Bronchial epithelial cell (primary cell): ENCODE measurements at regions not wholly inside any gene's neighbourhood (a gene's known extent, or its start where the extent isn't known, plus 50 kb on each side); places are given as distances from the start of the nearest gene placed in this dataset.

Source experiments
- DNase-seq: peaks from one replicate; pipeline ENCODE4 v3.0.0-alpha.2; 2010; ENCODE audit warnings: low read depth
- FAIRE-seq: peaks from 2 replicates; lab custom pipeline; 2011; peaks lifted over from hg19 to GRCh38; lab: Jason Lieb, UNC
- H3K27me3 ChIP-seq: 2 replicates; pipeline ENCODE4 v1.5.1; 2011; ENCODE audit warnings: low read length; ENCODE audit not compliant: control insufficient read depth, insufficient read depth
- H3K36me3 ChIP-seq: 2 replicates; pipeline ENCODE4 v1.5.1; 2011; ENCODE audit warnings: low read length; ENCODE audit not compliant: control insufficient read depth, insufficient read depth
- H3K4me3 ChIP-seq: 2 replicates; pipeline ENCODE4 v1.5.1; 2011; ENCODE audit warnings: mild to moderate bottlenecking, low read depth, low read length, control low read depth
- TF ChIP-seq, protein P1 (sequence below): IDR thresholded peaks from 2 replicates; pipeline ENCODE4 v1.5.1; 2011; ENCODE audit warnings: mild to moderate bottlenecking, moderate library complexity, low read length, control low read depth, inconsistent platforms; ENCODE audit not compliant: insufficient read depth, severe bottlenecking

DNA sequence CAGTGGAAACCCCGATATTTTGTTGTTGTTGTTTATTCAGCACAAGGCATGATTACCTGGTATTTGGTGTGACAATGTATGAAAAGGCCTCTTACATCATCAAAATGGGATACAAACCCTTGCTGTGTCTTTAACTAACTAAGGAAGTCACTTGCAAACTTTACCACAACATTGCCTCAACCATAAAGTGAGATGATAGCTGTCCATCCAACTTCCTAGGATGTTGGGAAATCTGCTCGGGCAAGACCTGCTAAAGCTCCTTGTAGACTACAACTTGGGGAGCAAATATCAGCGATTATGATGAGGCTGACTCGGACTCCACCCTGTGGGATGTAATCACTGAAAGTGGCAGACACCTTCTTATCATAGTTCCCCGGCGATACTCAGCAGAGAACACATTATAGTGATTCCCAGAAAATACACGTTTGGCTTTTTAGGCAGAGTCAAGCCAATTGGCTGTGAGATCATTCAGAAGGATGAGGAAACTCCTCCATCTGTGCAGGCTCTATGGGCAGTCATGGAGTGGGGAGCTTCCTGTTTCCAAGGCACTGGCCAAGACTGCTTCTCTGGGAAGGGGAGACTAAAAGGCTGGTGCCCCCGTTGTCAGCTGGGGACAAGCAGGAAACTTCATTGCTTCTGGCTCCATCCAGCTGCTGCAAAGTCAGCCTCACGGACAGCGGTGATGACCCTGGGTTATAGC is 289.0 kb downstream of the RNF144A start:
- FAIRE-seq, result no peak
- TF ChIP-seq, protein P1, sequence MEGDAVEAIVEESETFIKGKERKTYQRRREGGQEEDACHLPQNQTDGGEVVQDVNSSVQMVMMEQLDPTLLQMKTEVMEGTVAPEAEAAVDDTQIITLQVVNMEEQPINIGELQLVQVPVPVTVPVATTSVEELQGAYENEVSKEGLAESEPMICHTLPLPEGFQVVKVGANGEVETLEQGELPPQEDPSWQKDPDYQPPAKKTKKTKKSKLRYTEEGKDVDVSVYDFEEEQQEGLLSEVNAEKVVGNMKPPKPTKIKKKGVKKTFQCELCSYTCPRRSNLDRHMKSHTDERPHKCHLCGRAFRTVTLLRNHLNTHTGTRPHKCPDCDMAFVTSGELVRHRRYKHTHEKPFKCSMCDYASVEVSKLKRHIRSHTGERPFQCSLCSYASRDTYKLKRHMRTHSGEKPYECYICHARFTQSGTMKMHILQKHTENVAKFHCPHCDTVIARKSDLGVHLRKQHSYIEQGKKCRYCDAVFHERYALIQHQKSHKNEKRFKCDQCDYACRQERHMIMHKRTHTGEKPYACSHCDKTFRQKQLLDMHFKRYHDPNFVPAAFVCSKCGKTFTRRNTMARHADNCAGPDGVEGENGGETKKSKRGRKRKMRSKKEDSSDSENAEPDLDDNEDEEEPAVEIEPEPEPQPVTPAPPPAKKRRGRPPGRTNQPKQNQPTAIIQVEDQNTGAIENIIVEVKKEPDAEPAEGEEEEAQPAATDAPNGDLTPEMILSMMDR, result no peak
- no peak overlapping the region for H3K4me3 ChIP-seq
- H3K36me3 ChIP-seq, result no peaks in the 10 kb centered on the region
- no peaks in the 10 kb centered on the region for H3K27me3 ChIP-seq
- no peak for DNase-seq

DNA sequence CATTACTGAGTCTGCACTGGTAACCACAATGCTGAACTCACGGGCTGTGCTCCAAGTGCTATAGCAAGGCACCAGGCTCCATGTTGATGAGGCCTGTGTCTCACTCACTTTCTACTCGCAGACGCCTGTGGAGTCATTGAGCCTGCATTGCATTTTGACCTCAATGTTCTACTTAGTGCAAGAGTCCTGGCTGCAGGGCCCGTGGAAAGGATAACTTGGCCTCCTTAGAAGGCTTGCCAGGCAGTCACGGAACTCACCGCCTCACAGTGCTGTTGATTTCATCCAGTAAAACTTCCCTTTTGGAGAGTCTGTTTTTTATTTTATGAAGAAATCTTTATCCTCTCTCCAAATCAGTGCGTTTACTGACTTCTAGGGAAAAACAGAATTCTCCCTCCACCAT is 290.4 kb downstream of the RNF144A start:
- no peak for FAIRE-seq
- no peaks in the 10 kb centered on the region for H3K36me3 ChIP-seq
- H3K4me3 ChIP-seq, result no peak overlapping the region
- H3K27me3 ChIP-seq, result no peaks in the 10 kb centered on the region
- no peak for DNase-seq
- TF ChIP-seq, protein P1, result no peak

DNA sequence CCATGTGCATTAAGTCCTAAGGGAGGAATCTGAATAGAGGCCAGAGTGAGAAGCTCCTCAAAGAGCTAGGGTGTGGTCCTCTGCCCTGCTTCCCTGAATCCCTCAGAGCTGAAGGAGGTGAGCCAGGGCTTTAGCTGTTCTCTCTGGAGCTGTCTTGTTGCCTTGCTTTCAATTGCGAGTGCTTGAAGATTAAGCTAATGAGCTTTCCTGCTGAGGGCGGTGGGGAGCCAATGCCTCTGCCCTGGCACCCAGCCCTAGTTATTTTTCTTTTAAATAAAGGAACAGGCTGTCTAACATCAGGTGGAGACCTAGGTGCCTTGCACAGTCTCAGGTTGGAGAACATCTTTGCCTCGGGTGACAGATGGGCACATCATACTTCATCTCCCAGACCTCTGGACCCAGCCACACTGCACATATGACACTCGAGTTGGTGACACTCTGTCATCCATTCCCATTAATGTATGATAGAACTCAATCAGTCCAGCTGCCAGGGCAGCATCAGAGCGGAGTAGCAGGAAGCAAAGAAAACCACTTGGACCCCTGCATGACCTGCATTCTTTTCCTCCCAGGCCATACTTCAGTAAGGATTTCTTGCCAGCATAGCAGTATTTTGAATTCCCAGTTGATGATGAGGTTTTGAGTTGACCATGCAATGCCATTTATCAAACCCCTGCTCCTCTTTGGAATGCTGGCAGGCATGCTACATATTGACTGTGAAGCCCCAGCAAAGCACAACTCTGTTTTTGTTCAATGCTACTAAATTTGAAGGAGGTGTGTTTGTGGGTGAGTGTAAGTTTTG is 292.7 kb downstream of the RNF144A start:
- no peak overlapping the region for H3K4me3 ChIP-seq
- FAIRE-seq, result no peak
- no peaks in the 10 kb centered on the region for H3K27me3 ChIP-seq
- DNase-seq, result no peak
- H3K36me3 ChIP-seq, result no peaks in the 10 kb centered on the region
- TF ChIP-seq, protein P1, result no peak

DNA sequence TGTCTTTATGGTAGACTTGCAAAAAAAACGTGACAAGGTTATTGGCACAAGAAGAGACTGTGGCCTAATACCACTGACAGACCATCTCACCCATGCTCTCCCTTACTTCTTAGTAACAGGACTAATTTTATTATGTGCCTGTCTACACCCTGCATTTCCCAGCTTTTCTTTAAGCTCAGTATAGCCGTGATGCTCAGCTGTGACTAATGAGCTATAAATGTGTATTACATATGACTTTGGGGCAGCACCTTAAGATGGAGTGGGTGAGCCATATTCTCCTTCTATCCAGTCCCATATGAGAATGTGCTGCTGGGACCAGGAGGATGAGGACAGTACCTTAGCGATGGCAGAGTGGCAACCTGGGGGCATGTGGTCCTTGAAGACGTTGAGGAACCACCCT is 293.5 kb downstream of the RNF144A start:
- DNase-seq, result no peak
- no peak for FAIRE-seq
- no peaks in the 10 kb centered on the region for H3K36me3 ChIP-seq
- TF ChIP-seq, protein P1, result no peak
- H3K27me3 ChIP-seq, result no peaks in the 10 kb centered on the region
- no peak overlapping the region for H3K4me3 ChIP-seq

DNA sequence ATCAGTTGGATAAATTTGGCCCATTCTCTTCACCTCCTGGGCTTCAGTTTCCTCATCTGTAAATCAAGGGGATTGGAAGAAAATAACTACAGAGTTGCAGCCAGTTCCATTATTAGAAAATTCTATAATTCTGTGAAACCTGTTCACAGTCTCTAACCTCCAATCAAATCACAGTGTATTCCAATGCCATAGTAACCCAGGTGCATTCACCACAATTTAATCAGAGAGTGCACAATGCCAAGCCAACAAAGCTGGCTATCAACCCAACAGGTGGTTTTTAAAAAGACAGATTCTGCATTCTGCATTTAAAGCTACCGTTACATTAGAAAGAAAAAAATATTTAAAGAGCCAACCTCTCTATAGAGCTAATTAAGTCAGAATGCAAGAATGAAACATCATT is 308.6 kb downstream of the RNF144A start:
- FAIRE-seq, result no peak

More for the DNA sequence above, 308.6 kb downstream of the RNF144A start:
- Histone ChIP-seq H3K36me3 (no peaks in the 10 kb centered on the region), H3K4me3 (no peak overlapping the region), H3K27me3 (no peaks in the 10 kb centered on the region)
- no peak for DNase-seq
- TF ChIP-seq, protein P1, result no peak
